ENCODE measurements at regions not wholly inside any gene's neighbourhood (a gene's known extent, or its start where the extent isn't known, plus 50 kb on each side); places are given as distances from the start of the nearest gene placed in this dataset.

- Histone ChIP-seq H3K9ac (ENCODE audit: extremely low read depth, low read length, poor library complexity, severe bottlenecking) (no peak overlapping the region), H3K4me3 (ENCODE audit: low read length) (no peak overlapping the region), H3K27me3 (ENCODE audit: control insufficient read depth, insufficient read depth, low read length, poor library complexity, severe bottlenecking) (no peaks in the 10 kb centered on the region), H3K4me1 (ENCODE audit: control insufficient read depth, insufficient read depth, low read length) (no peaks in the 10 kb centered on the region), H3K27ac (ENCODE audit: low read depth, low read length) (no peak overlapping the region), H3K9me3 (ENCODE audit: control insufficient read depth, low read length) (peaks cover 25% of the 10 kb centered on the region), H3K36me3 (ENCODE audit: control insufficient read depth, insufficient read depth, low read length) (no peaks in the 10 kb centered on the region)
- whole genome bisulfite sequencing, 2 experiments (ENCODE audit: insufficient coverage in 1 of 2, insufficient read length in 1 of 2) = 91 to 96% methylated on average over 1 of the region's 1 CpG
- no peak for DNase-seq
- Mint-ChIP-seq H3K27ac (no peak overlapping the region), H3K4me3 (no peak overlapping the region), H3K9me3 (peaks cover 12% of the 10 kb centered on the region), H3K27me3 (ENCODE audit: insufficient read depth) (no peaks in the 10 kb centered on the region), H3K4me1 (no peaks in the 10 kb centered on the region), H3K36me3 (ENCODE audit: low read depth) (no peaks in the 10 kb centered on the region)
- no peak for TF ChIP-seq CTCF (conservative IDR thresholded peaks at IDR 0.05)
Observed at GRCh38 chr6:148044921-148045320, 297.7 kb upstream of the SASH1 start.

- no peaks in the 10 kb centered on the region for H3K4me1 ChIP-seq (ENCODE audit: control insufficient read depth, insufficient read depth, low read length)
- no peaks in the 10 kb centered on the region for H3K36me3 Mint-ChIP-seq (ENCODE audit: low read depth)
- 90 to 97% methylated on average over 3 to 5 of the region's 5 CpGs for WGBS, 2 experiments (ENCODE audit: insufficient coverage in 1 of 2, insufficient read length in 1 of 2)
- TF ChIP-seq CTCF (conservative IDR thresholded peaks at IDR 0.05) = no peak
- H3K27ac Mint-ChIP-seq = no peak overlapping the region
- no peak overlapping the region for H3K4me3 Mint-ChIP-seq
- H3K4me3 ChIP-seq (ENCODE audit: low read length) = no peak overlapping the region
- no peak overlapping the region for H3K27ac ChIP-seq (ENCODE audit: low read depth, low read length)
- H3K27me3 ChIP-seq (ENCODE audit: control insufficient read depth, insufficient read depth, low read length, poor library complexity, severe bottlenecking) = no peaks in the 10 kb centered on the region
- H3K36me3 ChIP-seq (ENCODE audit: control insufficient read depth, insufficient read depth, low read length) = no peaks in the 10 kb centered on the region
- H3K9ac ChIP-seq (ENCODE audit: extremely low read depth, low read length, poor library complexity, severe bottlenecking) = no peak overlapping the region
- peaks cover 15% of the 10 kb centered on the region for H3K9me3 Mint-ChIP-seq
- H3K27me3 Mint-ChIP-seq (ENCODE audit: insufficient read depth) = no peaks in the 10 kb centered on the region
- H3K9me3 ChIP-seq (ENCODE audit: control insufficient read depth, low read length) = peaks cover 5% of the 10 kb centered on the region
- H3K4me1 Mint-ChIP-seq = no peaks in the 10 kb centered on the region
- DNase-seq = no peak
Observed at GRCh38 chr6:148053209-148053608, 289.4 kb upstream of the SASH1 start.

GRCh38 chr6:148053796-148054195 is 288.8 kb upstream of the SASH1 start:
- no peak for DNase-seq
- no peaks in the 10 kb centered on the region for H3K27me3 ChIP-seq (ENCODE audit: control insufficient read depth, insufficient read depth, low read length, poor library complexity, severe bottlenecking)
- no peaks in the 10 kb centered on the region for H3K27me3 Mint-ChIP-seq (ENCODE audit: insufficient read depth)
- no peak overlapping the region for H3K27ac Mint-ChIP-seq
- no peak overlapping the region for H3K9ac ChIP-seq (ENCODE audit: extremely low read depth, low read length, poor library complexity, severe bottlenecking)
- no peak for TF ChIP-seq CTCF (conservative IDR thresholded peaks at IDR 0.05)
- no peaks in the 10 kb centered on the region for H3K36me3 ChIP-seq (ENCODE audit: control insufficient read depth, insufficient read depth, low read length)
- H3K9me3 Mint-ChIP-seq = peaks cover 18% of the 10 kb centered on the region
- no peak overlapping the region for H3K4me3 Mint-ChIP-seq
- peaks cover 6% of the 10 kb centered on the region for H3K9me3 ChIP-seq (ENCODE audit: control insufficient read depth, low read length)
- H3K27ac ChIP-seq (ENCODE audit: low read depth, low read length) = no peak overlapping the region
- no peaks in the 10 kb centered on the region for H3K4me1 Mint-ChIP-seq
- no peaks in the 10 kb centered on the region for H3K4me1 ChIP-seq (ENCODE audit: control insufficient read depth, insufficient read depth, low read length)
- H3K4me3 ChIP-seq (ENCODE audit: low read length) = no peak overlapping the region
- no peaks in the 10 kb centered on the region for H3K36me3 Mint-ChIP-seq (ENCODE audit: low read depth)

Data from endodermal cell (in vitro differentiated cells).